Heart left ventricle (tissue), 13 donors: ENCODE measurements at regions not wholly inside any gene's neighbourhood (a gene's known extent, or its start where the extent isn't known, plus 50 kb on each side); places are given as distances from the start of the nearest gene placed in this dataset.

ENCODE experiments used
- POLR2A ChIP-seq, 2 donors: fragments of 450-650 bp; IDR thresholded peaks; one replicate each; pipeline ENCODE4 v1.6.1; 2017; ENCODE audit warnings: antibody characterized with exemption in 2 of 2, mild to moderate bottlenecking in 2 of 2, moderate library complexity in 2 of 2
- TF ChIP-seq, protein P1 (sequence below), 12 donors: fragments of 200-600 bp; sonication (generic) in 4 of 12; IDR thresholded peaks; one replicate each; pipeline versions ENCODE4 v1.5.0 to v1.8.0; 2018 to 2022; ENCODE audit warnings: antibody characterized with exemption in 12 of 12, mild to moderate bottlenecking in 5 of 12
- donor health status: ischemic (EF 13 %, LVEDD 7.1; RV severe dilation, severe dysfunction).
- donor health status: DM: no; HTN: yes; CAD: no.
- donor health status: DM: no; HTN: no; CAD: no.
- donor health status: ischemic (EF 25% LVEDD 6.9; RV normal size, moderate dysfunction).
- donor health status: ischemic (EF 25% LVEDD 5.7; RV mildly dilated, moderate dysfunction).
- donor health status: ischemic (EF 35%, LVEDD 5.7; RV mildly dilated, moderate dysfunction).
- donor health status: nonischemic (EF 11% LVEDD 7.7; RV severe dilation, severe dysfunction).
- donor health status: DM: yes; HTN: yes; CAD: no.
- donor health status: PGD.
- donor health status: ischemic (EF 29% LVEDD 5.4; RV normal size, mild dysfunction).
- donor health status: nonischemic (EF 23%, LVEDD 6.1; RV moderate dilation, normal function).

DNA sequence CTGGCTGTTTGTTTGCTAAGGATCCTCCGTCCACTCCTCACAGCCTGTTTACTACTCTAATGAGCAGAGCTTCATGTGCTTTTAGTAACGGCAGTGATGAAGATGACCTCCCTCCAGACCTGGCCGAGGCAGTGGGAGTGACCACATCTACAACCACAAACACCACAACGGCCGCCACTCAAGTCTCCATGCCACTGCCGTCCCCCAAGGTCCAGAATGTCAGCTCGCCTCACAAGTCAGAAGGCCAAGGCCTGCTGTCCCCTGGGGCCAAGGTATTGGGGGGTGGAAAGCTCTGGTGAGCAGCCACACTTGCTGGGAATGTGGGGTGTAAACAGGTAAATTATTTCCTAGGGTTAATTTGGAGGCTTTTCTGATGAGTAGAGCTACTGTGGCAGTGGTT lies 926.4 kb downstream of the IPMK start:
- TF ChIP-seq, protein P1, sequence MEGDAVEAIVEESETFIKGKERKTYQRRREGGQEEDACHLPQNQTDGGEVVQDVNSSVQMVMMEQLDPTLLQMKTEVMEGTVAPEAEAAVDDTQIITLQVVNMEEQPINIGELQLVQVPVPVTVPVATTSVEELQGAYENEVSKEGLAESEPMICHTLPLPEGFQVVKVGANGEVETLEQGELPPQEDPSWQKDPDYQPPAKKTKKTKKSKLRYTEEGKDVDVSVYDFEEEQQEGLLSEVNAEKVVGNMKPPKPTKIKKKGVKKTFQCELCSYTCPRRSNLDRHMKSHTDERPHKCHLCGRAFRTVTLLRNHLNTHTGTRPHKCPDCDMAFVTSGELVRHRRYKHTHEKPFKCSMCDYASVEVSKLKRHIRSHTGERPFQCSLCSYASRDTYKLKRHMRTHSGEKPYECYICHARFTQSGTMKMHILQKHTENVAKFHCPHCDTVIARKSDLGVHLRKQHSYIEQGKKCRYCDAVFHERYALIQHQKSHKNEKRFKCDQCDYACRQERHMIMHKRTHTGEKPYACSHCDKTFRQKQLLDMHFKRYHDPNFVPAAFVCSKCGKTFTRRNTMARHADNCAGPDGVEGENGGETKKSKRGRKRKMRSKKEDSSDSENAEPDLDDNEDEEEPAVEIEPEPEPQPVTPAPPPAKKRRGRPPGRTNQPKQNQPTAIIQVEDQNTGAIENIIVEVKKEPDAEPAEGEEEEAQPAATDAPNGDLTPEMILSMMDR (IDR thresholded peaks at IDR 0.05), result no peak
- no peak for TF ChIP-seq POLR2A (IDR thresholded peaks at IDR 0.05)
